Mucosa of gallbladder (tissue), 1 donor: ENCODE measurements at regions not wholly inside any gene's neighbourhood (a gene's known extent, or its start where the extent isn't known, plus 50 kb on each side); places are given as distances from the start of the nearest gene placed in this dataset.
A peak's percentile ranks its signal among the peaks of the same experiment; 100 is the strongest.

Source experiments
- DNase-seq: peaks from one replicate; pipeline ENCODE4 v3.0.0-alpha.2; 2020; ENCODE audit warnings: low spot score
- donor health status: DM: no; HTN: no; CAD: no.

DNA sequence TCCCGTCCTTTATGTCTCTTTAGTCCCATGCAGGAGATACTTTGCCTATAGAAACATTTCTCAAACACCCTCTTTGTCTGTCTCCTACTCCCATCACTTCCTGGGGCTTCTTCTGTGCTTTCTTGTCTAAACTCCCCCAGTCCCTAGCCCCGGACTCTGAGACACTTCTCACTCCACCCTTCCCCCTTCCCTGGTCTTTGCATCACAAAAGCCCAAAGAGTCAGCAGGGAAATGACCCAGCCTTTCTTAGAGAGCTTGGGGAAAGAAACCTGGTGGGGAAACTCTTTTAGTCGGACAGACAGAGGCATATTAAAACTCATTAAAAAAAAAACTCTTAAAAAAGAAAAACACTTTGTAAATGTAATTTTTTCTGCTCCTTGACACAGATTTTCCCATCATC lies 211.2 kb downstream of the TJP1 start:
- no peak for DNase-seq

DNA sequence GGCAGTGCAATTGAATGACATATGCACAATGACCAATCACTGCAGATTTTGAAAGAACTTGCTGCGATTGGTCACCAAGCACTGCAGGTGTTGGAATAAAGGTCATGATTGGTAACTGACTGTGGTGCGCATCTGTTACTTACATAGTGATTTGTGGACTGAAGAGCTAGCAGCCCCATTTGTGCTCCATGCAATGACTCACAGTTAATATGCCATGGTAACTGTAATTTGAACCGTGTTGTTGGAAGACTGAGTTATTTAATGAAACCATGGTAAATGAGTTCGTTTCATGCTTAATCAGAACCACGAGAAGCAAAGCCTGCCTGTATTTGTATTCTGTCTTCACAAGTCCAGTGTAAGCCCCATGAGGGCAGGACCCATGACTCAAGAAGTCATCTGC lies 220.5 kb downstream of the TJP1 start:
- DNase-seq: no peak

DNA sequence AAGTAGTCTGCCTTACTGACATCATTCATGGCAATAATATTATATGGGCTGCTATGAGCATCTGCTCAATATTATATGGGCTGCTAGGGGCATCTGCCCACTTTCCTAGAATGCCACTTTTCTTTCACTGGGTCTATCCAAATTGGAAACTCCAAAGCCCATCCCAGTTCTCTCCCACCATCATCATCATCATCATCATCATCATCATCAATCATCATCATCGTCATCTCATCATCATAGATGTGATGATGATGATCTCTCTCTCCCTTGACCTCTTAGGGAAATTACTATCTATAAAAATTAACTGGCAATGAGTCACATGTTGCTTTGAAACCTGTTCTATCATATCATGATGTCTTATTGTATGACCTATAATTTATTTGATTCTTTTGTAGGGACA lies 222.0 kb downstream of the TJP1 start:
- DNase-seq: no peak

DNA sequence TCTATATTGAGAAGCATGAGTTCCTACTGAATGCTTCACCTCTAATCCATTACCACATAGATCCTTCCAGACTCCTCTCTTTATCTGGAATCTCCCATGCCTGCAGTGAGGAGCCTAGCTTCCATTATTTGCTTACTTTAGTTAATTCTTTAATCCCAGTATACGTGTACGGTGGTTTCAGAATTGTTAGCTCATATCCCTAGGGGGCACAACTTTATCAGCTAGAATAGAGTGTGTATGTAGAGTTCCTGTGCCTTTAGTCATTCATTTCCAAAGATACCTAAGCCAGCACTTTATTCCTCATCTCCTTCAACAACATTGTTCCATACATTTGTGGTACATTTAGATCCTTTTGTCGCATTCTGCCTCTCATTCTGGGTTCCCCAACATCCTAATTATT lies 226.0 kb downstream of the TJP1 start:
- DNase-seq: no peak

- DNase-seq: no peak
These were observed 228.6 kb downstream of the TJP1 start for GRCh38 chr15:29593629-29594028.

- DNase-seq: no peak
These were observed 229.2 kb downstream of the TJP1 start for GRCh38 chr15:29593111-29593510.

- DNase-seq: no peak
These were observed 231.6 kb downstream of the TJP1 start for GRCh38 chr15:29590701-29591100.

GRCh38 chr15:29589975-29590374 lies 232.3 kb downstream of the TJP1 start:
- no peak for DNase-seq

GRCh38 chr15:29589416-29589815 lies 232.9 kb downstream of the TJP1 start:
- no peak for DNase-seq

- no peak for DNase-seq
These were observed 248.9 kb downstream of the TJP1 start for GRCh38 chr15:29573197-29573838.

GRCh38 chr15:29571792-29572431 lies 250.4 kb downstream of the TJP1 start:
- DNase-seq: no peak

DNA sequence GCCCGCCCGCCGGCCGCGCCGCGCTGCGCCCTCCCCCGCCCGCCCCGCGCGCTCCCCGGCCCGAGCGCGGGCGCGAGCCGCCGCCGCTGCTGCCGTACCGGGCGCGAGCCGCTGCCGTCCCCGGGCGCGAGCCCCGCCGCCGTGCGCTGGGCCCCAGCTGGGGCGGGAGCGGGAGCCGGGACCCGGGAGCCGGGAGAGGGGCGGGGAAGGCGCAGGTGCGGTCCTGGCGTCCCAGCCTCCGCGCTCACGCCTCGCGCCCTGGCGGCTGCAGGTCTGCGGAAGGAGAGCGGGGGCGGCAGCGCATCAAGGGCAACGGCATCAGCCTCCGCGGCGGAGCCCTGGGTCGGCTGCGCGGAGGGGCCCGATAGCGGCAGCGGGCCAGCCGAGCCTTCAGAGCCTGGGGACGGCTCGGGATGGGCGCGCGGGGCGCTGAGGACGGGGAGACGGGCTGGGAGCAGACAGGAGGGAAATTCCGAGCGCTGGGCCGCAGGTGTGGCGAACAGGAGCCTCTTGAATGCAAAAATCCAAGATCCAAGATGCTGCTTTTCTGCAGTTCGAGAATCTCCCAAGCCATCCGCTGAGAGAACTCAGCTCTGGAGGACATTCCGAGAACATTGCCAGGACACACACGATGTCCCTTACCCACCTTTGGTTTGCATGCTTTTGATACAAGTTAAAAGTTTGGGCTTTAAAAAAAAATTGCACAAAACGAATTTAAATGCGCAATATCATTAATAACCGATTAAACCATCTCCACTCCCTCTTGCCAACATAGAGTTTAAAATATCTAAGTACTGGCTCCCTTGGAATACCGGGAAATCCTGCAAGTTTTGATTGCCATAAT lies 251.1 kb downstream of the TJP1 start:
- no peak for DNase-seq

DNA sequence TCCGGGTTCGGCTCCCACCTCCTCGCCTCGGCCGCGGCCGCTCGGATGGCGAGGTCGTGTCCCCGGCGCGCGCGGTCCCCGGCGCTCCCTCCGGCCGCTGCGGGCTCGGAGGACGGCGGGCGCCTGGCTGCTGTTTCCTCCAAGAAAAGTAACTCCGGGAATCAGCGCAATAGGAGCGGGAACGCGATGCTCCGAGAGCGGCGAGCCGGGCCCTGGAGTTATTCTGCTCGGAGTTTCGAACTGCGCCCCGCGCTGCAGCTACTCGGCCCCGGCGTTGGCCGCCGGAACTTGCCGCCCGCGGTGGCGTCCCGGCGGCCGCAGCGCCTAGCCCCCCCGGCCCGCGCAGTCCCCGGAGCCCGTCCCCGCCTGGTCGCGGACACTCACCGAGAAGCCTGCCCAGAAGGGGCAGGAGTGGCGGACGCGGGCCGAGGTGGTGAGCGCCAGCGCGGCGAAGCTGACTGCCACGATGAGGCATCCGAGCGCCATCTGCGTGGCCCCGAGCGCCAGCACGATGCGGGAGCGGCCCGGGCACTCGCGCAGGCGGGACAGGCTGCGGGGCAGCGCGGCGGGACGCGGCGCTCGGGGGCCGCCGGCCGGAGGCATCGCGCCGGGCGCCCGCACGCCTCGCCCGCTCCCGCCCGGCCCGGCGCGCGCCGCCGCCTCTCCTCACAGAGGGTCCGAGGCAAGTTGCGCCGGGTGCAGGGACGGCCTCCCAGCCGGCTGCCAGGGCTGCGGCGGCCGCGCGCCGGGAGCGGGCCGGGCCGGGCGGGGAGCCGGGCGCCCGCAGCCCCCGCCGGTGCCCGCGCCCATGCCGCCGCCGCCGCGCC lies 251.9 kb downstream of the TJP1 start:
- no peak for DNase-seq

- DNase-seq: no peak
These were observed 252.7 kb downstream of the TJP1 start for GRCh38 chr15:29569533-29570092.

- peak; percentile 52 for DNase-seq
These were observed 253.3 kb downstream of the TJP1 start for GRCh38 chr15:29568840-29569532.

GRCh38 chr15:29567336-29567735 lies 254.9 kb downstream of the TJP1 start:
- DNase-seq: no peak

DNA sequence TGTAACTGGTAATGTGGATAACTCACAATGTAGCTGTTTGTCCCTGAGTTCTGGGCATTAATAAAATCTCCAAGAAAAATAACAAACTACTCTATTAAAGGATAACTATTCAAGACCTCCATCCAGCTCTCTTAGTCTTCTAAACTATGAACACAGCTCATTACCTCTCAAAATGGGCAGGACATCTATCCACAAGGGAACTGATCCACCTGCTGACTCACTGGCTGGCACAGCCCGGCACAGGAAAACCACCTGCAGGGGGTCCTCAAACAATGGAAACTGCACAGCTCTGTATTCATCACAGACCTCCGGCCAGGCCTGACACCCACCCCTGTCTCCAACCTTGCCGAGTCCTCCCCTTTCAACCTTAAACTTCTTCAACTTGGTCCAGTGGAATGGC lies 255.4 kb downstream of the TJP1 start:
- no peak for DNase-seq

DNA sequence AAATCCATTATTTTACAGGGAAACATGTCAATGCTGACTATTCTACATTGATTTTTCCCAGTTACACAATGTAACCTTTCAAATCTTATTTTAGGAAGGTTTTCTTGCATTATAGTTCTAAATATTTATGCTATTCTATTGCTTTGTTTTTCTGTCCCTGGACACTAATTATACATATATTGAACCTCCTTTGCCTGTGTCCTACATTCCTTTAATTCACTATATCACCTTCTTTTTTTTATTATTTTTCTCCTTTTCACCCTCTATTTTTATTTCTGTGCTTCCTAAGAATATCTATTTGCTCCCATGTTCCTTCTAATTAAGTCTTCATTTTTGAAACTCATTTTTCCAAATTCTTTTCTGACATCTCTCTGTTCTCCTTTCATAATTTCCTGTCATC lies 259.2 kb downstream of the TJP1 start:
- no peak for DNase-seq

DNA sequence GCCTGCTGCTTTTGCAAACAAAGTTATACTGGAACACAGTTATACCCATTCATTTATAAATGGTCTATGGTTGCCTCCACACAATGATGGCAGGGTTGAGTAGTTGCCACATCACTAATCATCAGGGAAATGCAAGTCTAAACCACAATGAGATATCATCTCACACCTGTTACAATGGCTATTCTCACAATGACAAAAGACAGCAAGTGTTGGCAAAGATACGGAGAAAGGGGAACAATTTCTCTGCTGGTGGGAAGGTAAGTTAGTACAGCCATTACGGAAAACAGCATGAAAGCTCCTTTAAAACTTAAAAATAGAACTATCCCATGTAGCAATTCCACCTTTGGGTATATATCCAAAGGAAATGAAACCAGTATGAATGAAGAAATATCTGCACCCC lies 261.4 kb downstream of the TJP1 start:
- DNase-seq: no peak

- no peak for DNase-seq
These were observed 264.0 kb downstream of the TJP1 start for GRCh38 chr15:29558261-29558660.

DNA sequence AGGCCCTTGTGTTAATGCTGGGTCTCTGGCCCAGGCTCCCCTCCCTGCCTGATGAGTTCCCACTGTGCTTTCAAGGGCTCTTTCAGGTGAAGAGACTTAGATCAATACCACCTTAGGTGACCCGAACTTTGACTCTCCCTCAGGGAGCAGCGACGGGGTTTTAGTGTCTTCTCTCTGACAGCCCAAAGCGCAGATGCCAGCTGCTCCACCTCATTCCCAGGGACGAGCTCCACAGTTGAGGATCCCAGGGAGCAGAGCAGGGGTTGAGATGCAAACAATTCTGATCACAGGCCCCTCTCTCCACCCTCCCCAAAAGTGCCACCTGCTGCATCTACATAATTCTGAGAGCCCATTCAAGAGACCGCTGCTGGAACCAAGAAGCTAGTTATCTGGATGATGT lies 265.1 kb downstream of the TJP1 start:
- no peak for DNase-seq
